Loucy (cell line): ENCODE measurements at regions not wholly inside any gene's neighbourhood (a gene's known extent, or its start where the extent isn't known, plus 50 kb on each side); places are given as distances from the start of the nearest gene placed in this dataset.

Experiments used
- EZH2phosphoT487 ChIP-seq: fragments of 200-600 bp; IDR thresholded peaks from 2 replicates; pipeline ENCODE4 v1.6.1; 2018; ENCODE audit warnings: antibody characterized with exemption, mild to moderate bottlenecking, moderate library complexity, borderline replicate concordance
- TF ChIP-seq, protein P1 (sequence below): fragments of 200-600 bp; sonication (generic); conservative IDR thresholded peaks from 2 replicates; pipeline ENCODE4 v1.5.1; 2014; ENCODE audit warnings: mild to moderate bottlenecking, antibody characterized with exemption, low read length

GRCh38 chr14:53534841-53535240 is 381.7 kb upstream of the DDHD1 start:
- TF ChIP-seq, protein P1, sequence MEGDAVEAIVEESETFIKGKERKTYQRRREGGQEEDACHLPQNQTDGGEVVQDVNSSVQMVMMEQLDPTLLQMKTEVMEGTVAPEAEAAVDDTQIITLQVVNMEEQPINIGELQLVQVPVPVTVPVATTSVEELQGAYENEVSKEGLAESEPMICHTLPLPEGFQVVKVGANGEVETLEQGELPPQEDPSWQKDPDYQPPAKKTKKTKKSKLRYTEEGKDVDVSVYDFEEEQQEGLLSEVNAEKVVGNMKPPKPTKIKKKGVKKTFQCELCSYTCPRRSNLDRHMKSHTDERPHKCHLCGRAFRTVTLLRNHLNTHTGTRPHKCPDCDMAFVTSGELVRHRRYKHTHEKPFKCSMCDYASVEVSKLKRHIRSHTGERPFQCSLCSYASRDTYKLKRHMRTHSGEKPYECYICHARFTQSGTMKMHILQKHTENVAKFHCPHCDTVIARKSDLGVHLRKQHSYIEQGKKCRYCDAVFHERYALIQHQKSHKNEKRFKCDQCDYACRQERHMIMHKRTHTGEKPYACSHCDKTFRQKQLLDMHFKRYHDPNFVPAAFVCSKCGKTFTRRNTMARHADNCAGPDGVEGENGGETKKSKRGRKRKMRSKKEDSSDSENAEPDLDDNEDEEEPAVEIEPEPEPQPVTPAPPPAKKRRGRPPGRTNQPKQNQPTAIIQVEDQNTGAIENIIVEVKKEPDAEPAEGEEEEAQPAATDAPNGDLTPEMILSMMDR = no peak
- no peak for TF ChIP-seq EZH2phosphoT487
